Neural cell (in vitro differentiated cells): ENCODE measurements at regions not wholly inside any gene's neighbourhood (a gene's known extent, or its start where the extent isn't known, plus 50 kb on each side); places are given as distances from the start of the nearest gene placed in this dataset.

Experiments used
- H2AFZ ChIP-seq: fragments of 200-600, 300-800 bp; sonication (generic), shearing (Covaris generic); 2 replicates; pipeline ENCODE4 v1.6.0; 2014; ENCODE audit warnings: low read depth, mild to moderate bottlenecking, antibody characterized with exemption, low read length, moderate library complexity
- H3F3A ChIP-seq: fragments of 200-600 bp; shearing (Covaris generic); 2 replicates; pipeline ENCODE4 v1.6.1; 2016; ENCODE audit warnings: mild to moderate bottlenecking, moderate library complexity, mixed read lengths, antibody characterized with exemption, low read length; ENCODE audit not compliant: insufficient read depth, poor library complexity, severe bottlenecking
- H3K27ac ChIP-seq: fragments of 200-600, 300-800 bp; sonication (generic), shearing (Covaris generic); 2 replicates; pipeline ENCODE4 v1.5.1; 2014; ENCODE audit warnings: mild to moderate bottlenecking, low read length, moderate library complexity
- H3K27me3 ChIP-seq: fragments of 300-800, 200-600 bp; sonication (generic), shearing (Covaris generic); 2 replicates; pipeline ENCODE4 v1.6.0; 2014; ENCODE audit warnings: mild to moderate bottlenecking, low read depth, low read length, moderate library complexity; ENCODE audit not compliant: insufficient read depth
- H3K36me3 ChIP-seq: fragments of 300-800, 200-600 bp; sonication (generic), shearing (Covaris generic); 2 replicates; pipeline ENCODE4 v1.5.1; 2014; ENCODE audit warnings: mild to moderate bottlenecking, antibody characterized with exemption, low read length, moderate library complexity; ENCODE audit not compliant: insufficient read depth
- H3K4me2 ChIP-seq: fragments of 300-800, 200-600 bp; sonication (generic), shearing (Covaris generic); 2 replicates; pipeline ENCODE4 v1.6.0; 2014; ENCODE audit warnings: mild to moderate bottlenecking, low read length
- H3K4me3 ChIP-seq: fragments of 300-800, 200-600 bp; sonication (generic), shearing (Covaris generic); 2 replicates; pipeline ENCODE4 v1.5.1; 2014; ENCODE audit warnings: mild to moderate bottlenecking, low read length, moderate library complexity
- H3K79me2 ChIP-seq: fragments of 200-600 bp; shearing (Covaris generic); replicated peaks from 2 replicates; pipeline ENCODE4 v1.6.0; 2014; ENCODE audit warnings: mild to moderate bottlenecking, low read length, moderate library complexity; ENCODE audit not compliant: insufficient read depth
- H3K9ac ChIP-seq: fragments of 300-800, 200-600 bp; sonication (generic), shearing (Covaris generic); 2 replicates; pipeline ENCODE4 v1.6.1; 2016; ENCODE audit warnings: mild to moderate bottlenecking, low read length, mixed read lengths
- H3K9me2 ChIP-seq: fragments of 200-600 bp; shearing (Covaris generic); 2 replicates; pipeline ENCODE4 v1.6.1; 2016; ENCODE audit warnings: mild to moderate bottlenecking, low read length, mixed read lengths; ENCODE audit not compliant: insufficient read depth
- H3K9me3 ChIP-seq: fragments of 200-600, 300-800 bp; sonication (generic), shearing (Covaris generic); 2 replicates; pipeline ENCODE4 v1.6.1; 2016; ENCODE audit warnings: mild to moderate bottlenecking, mixed run types, low read length, moderate library complexity, mixed read lengths
- H4K20me1 ChIP-seq: fragments of 200-600 bp; shearing (Covaris generic); 2 replicates; pipeline ENCODE4 v1.6.1; 2016; ENCODE audit warnings: mild to moderate bottlenecking, mixed run types; ENCODE audit not compliant: insufficient read depth
- CTCF ChIP-seq: fragments of 450-650 bp; IDR thresholded peaks from 2 replicates; pipeline ENCODE4 v1.5.1; 2014; ENCODE audit warnings: antibody characterized with exemption, mild to moderate bottlenecking, moderate library complexity; ENCODE audit not compliant: poor library complexity, severe bottlenecking
- EP300 ChIP-seq: fragments of 450-650 bp; conservative IDR thresholded peaks from 2 replicates; pipeline ENCODE4 v1.6.1; 2014; ENCODE audit warnings: antibody characterized with exemption, mild to moderate bottlenecking, moderate library complexity; ENCODE audit not compliant: poor library complexity, severe bottlenecking
- EZH2 ChIP-seq: fragments of 200-600, 300-800 bp; shearing (Covaris generic), sonication (generic); IDR thresholded peaks from 2 replicates; pipeline ENCODE4 v1.6.1; 2014; ENCODE audit warnings: antibody characterized with exemption, low read length, borderline replicate concordance, mild to moderate bottlenecking; ENCODE audit not compliant: insufficient read depth, poor library complexity, severe bottlenecking
- MXI1 ChIP-seq: fragments of 450-650 bp; conservative IDR thresholded peaks from 2 replicates; pipeline ENCODE4 v1.6.1; 2014; ENCODE audit warnings: antibody characterized with exemption, mild to moderate bottlenecking; ENCODE audit not compliant: poor library complexity, severe bottlenecking
- POLR2AphosphoS5 ChIP-seq: IDR thresholded peaks from 2 replicates; pipeline ENCODE4 v1.6.1; 2012
- RAD21 ChIP-seq: fragments of 450-650 bp; conservative IDR thresholded peaks from 2 replicates; pipeline ENCODE4 v1.6.1; 2014; ENCODE audit warnings: antibody characterized with exemption, mild to moderate bottlenecking, moderate library complexity
- REST ChIP-seq: IDR thresholded peaks from 2 replicates; pipeline ENCODE4 v1.6.1; 2012; ENCODE audit warnings: borderline replicate concordance
- SMC3 ChIP-seq: fragments of 450-650 bp; conservative IDR thresholded peaks from 2 replicates; pipeline ENCODE4 v1.6.1; 2014; ENCODE audit warnings: antibody characterized with exemption, mild to moderate bottlenecking, moderate library complexity; ENCODE audit not compliant: poor library complexity
- TAF1 ChIP-seq: IDR thresholded peaks from 2 replicates; pipeline ENCODE4 v1.6.1; 2012; ENCODE audit warnings: low read depth

- no peak overlapping the region for H3K27ac ChIP-seq
- no peak overlapping the region for H3K9ac ChIP-seq
- no peak overlapping the region for H3K4me3 ChIP-seq
- no peaks in the 10 kb centered on the region for H3K27me3 ChIP-seq
- no peak for TF ChIP-seq RAD21
- TF ChIP-seq CTCF, result no peak
- TF ChIP-seq REST, result no peak
- no peak for TF ChIP-seq POLR2AphosphoS5
- no peak for TF ChIP-seq EZH2
- TF ChIP-seq MXI1, result no peak
- TF ChIP-seq TAF1, result no peak
- TF ChIP-seq EP300, result no peak
- TF ChIP-seq SMC3, result no peak
- H4K20me1 ChIP-seq, result no peaks in the 10 kb centered on the region
- no peak overlapping the region for H2AFZ ChIP-seq
- no peak overlapping the region for H3K4me2 ChIP-seq
- no peaks in the 10 kb centered on the region for H3K9me2 ChIP-seq
- no peaks in the 10 kb centered on the region for H3K79me2 ChIP-seq
- no peaks in the 10 kb centered on the region for H3K9me3 ChIP-seq
- H3K36me3 ChIP-seq, result no peaks in the 10 kb centered on the region
- no peaks in the 10 kb centered on the region for H3F3A ChIP-seq
Measured at GRCh38 chr5:29485333-29485732, 1708.2 kb upstream of the CDH6 start.

- H3F3A ChIP-seq, result no peaks in the 10 kb centered on the region
- H4K20me1 ChIP-seq, result no peaks in the 10 kb centered on the region
- H3K79me2 ChIP-seq, result no peaks in the 10 kb centered on the region
- no peak overlapping the region for H2AFZ ChIP-seq
- no peaks in the 10 kb centered on the region for H3K9me2 ChIP-seq
- H3K4me2 ChIP-seq, result no peak overlapping the region
- no peak overlapping the region for H3K27ac ChIP-seq
- H3K9me3 ChIP-seq, result no peaks in the 10 kb centered on the region
- H3K36me3 ChIP-seq, result no peaks in the 10 kb centered on the region
- H3K9ac ChIP-seq, result no peak overlapping the region
- no peaks in the 10 kb centered on the region for H3K27me3 ChIP-seq
- no peak for TF ChIP-seq CTCF
- no peak overlapping the region for H3K4me3 ChIP-seq
Measured at GRCh38 chr5:29469581-29469980, 1723.9 kb upstream of the CDH6 start.
